HL-60 (cell line): ENCODE measurements at regions not wholly inside any gene's neighbourhood (a gene's known extent, or its start where the extent isn't known, plus 50 kb on each side); places are given as distances from the start of the nearest gene placed in this dataset.

Experiments used
- CTCF ChIP-seq: IDR thresholded peaks from one replicate; pipeline ENCODE4 v1.5.1; 2011; ENCODE audit warnings: low read length, control low read depth, inconsistent platforms; ENCODE audit not compliant: insufficient read depth
- POLR2AphosphoS5 ChIP-seq: IDR thresholded peaks from 2 replicates; pipeline ENCODE4 v1.6.1; 2012; ENCODE audit warnings: low read depth

DNA sequence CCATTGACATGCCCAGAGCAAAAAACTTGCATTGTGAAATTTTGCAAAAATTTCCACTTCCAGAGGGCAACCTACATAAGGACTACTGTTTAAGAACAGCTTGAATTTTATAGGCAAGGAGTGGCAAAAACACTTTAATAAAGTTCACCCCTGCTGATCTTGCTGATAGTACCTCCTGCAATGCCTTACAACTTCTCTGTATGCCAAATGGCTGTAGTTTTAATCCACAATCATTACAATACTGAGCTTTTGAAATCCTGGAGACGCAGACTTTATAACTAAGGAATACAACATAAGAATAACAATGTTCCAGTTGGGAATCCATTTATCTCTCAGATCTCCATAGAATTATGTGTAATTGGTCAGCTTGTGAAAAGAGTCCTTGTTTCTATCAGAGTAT is 247.5 kb downstream of the KCNJ3 start:
- no peak for TF ChIP-seq CTCF
- no peak for TF ChIP-seq POLR2AphosphoS5
